ENCODE measurements at regions not wholly inside any gene's neighbourhood (a gene's known extent, or its start where the extent isn't known, plus 50 kb on each side); places are given as distances from the start of the nearest gene placed in this dataset.

- no CpG with 5 or more reads among the region's 31 CpGs for WGBS (ENCODE audit: insufficient coverage, insufficient read length)
- no peak for DNase-seq (ENCODE audit: low read depth, low spot score)
- Histone ChIP-seq H3K36me3 (ENCODE audit: control insufficient read depth, insufficient read depth, low read length) (no peaks in the 10 kb centered on the region), H3K27ac (ENCODE audit: low read length) (no peak overlapping the region), H3K9me3 (ENCODE audit: control insufficient read depth, insufficient read depth, low read length) (no peaks in the 10 kb centered on the region), H3K4me3 (ENCODE audit: low read length) (no peak overlapping the region), H3K27me3 (ENCODE audit: control insufficient read depth, insufficient read depth, low read length) (no peaks in the 10 kb centered on the region), H3K4me1 (ENCODE audit: control insufficient read depth, insufficient read depth, low read length) (no peaks in the 10 kb centered on the region)
These were observed 106.0 kb upstream of the AFDN start for GRCh38 chr6:167720456-167721285.

- Histone ChIP-seq H3K27ac (ENCODE audit: low read length) (no peak overlapping the region), H3K36me3 (ENCODE audit: control insufficient read depth, insufficient read depth, low read length) (no peaks in the 10 kb centered on the region), H3K4me1 (ENCODE audit: control insufficient read depth, insufficient read depth, low read length) (0 out of 2 replicates have a peak, but pooled peaks cover 2% of the 10 kb centered on the region), H3K4me3 (ENCODE audit: low read length) (no peak overlapping the region), H3K9me3 (ENCODE audit: control insufficient read depth, insufficient read depth, low read length) (no peaks in the 10 kb centered on the region), H3K27me3 (ENCODE audit: control insufficient read depth, insufficient read depth, low read length) (no peaks in the 10 kb centered on the region)
- DNase-seq (ENCODE audit: low read depth, low spot score), result no peak
- no CpG with 5 or more reads among the region's 10 CpGs for WGBS (ENCODE audit: insufficient coverage, insufficient read length)
These were observed 105.4 kb upstream of the AFDN start for GRCh38 chr6:167721291-167721690.

- WGBS (ENCODE audit: insufficient coverage, insufficient read length), result no CpG with 5 or more reads among the region's 21 CpGs
- H3K4me1 ChIP-seq (ENCODE audit: control insufficient read depth, insufficient read depth, low read length), result 0 out of 2 replicates have a peak, but pooled peaks cover 2% of the 10 kb centered on the region
- no peaks in the 10 kb centered on the region for H3K36me3 ChIP-seq (ENCODE audit: control insufficient read depth, insufficient read depth, low read length)
- DNase-seq (ENCODE audit: low read depth, low spot score), result no peak
- H3K27ac ChIP-seq (ENCODE audit: low read length), result no peak overlapping the region
- no peak overlapping the region for H3K4me3 ChIP-seq (ENCODE audit: low read length)
- no peaks in the 10 kb centered on the region for H3K9me3 ChIP-seq (ENCODE audit: control insufficient read depth, insufficient read depth, low read length)
- H3K27me3 ChIP-seq (ENCODE audit: control insufficient read depth, insufficient read depth, low read length), result no peaks in the 10 kb centered on the region
These were observed 103.9 kb upstream of the AFDN start for GRCh38 chr6:167722634-167723309.

DNA sequence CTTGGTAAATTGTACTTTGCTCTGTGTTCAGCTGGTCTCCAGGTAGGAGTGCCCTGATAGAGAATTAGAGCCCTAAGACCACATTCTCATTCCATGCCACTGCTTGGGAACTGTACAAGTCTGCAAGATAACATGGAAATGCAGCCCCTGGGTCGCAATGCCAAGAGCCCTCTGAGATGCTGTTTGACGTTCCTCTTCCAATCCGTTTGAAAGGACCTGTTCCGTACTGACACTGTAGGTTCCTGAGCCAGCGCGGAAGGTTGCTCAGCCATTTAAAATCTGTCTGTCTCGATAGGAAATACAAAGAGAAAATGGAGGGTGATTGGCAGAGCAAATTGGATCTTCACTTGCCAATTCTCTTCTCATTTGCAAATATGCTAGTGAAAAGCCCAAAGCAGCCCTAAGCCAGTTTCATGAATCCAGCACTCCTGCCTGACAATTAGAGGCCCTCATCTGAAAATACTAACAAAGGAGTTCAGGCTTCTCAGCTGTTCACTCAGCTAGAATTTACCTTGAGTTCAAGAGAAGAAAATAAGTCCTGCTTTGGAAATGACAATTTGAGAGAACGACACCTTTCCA lies 100.6 kb upstream of the AFDN start:
- no peaks in the 10 kb centered on the region for H3K36me3 ChIP-seq (ENCODE audit: control insufficient read depth, insufficient read depth, low read length)
- 0 out of 2 replicates have a peak, but pooled peaks cover 2% of the 10 kb centered on the region for H3K4me1 ChIP-seq (ENCODE audit: control insufficient read depth, insufficient read depth, low read length)
- H3K9me3 ChIP-seq (ENCODE audit: control insufficient read depth, insufficient read depth, low read length), result no peaks in the 10 kb centered on the region
- no peaks in the 10 kb centered on the region for H3K27me3 ChIP-seq (ENCODE audit: control insufficient read depth, insufficient read depth, low read length)
- no peak for DNase-seq (ENCODE audit: low read depth, low spot score)
- no CpG with 5 or more reads among the region's 8 CpGs for WGBS (ENCODE audit: insufficient coverage, insufficient read length)
- H3K27ac ChIP-seq (ENCODE audit: low read length), result no peak overlapping the region
- H3K4me3 ChIP-seq (ENCODE audit: low read length), result no peak overlapping the region

DNA sequence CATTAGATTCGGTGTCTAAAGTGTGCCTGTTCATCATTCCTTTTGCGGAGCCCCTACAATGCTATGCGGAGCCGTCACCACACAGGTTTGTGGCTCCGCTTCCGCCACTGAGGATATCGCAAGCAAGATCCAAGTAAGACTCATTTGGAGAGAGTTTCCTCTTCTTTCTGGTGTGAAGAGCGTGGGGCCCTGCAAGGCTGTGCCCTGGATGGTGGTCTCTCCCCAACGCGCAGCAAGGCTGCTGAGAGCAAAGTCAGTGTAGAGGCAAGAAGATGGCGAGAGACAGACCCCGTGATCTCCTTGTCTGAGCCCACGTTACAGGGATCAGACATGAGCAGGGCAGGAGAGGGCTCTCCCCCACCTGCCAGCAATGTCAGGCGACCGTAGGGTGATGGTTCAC lies 96.3 kb upstream of the AFDN start:
- WGBS (ENCODE audit: insufficient coverage, insufficient read length), result no CpG with 5 or more reads among the region's 15 CpGs
- Histone ChIP-seq H3K4me1 (ENCODE audit: control insufficient read depth, insufficient read depth, low read length) (0 out of 2 replicates have a peak, but pooled peaks cover 2% of the 10 kb centered on the region), H3K27ac (ENCODE audit: low read length) (no peak overlapping the region), H3K27me3 (ENCODE audit: control insufficient read depth, insufficient read depth, low read length) (no peaks in the 10 kb centered on the region), H3K4me3 (ENCODE audit: low read length) (no peak overlapping the region), H3K36me3 (ENCODE audit: control insufficient read depth, insufficient read depth, low read length) (no peaks in the 10 kb centered on the region), H3K9me3 (ENCODE audit: control insufficient read depth, insufficient read depth, low read length) (no peaks in the 10 kb centered on the region)
- no peak for DNase-seq (ENCODE audit: low read depth, low spot score)

DNA sequence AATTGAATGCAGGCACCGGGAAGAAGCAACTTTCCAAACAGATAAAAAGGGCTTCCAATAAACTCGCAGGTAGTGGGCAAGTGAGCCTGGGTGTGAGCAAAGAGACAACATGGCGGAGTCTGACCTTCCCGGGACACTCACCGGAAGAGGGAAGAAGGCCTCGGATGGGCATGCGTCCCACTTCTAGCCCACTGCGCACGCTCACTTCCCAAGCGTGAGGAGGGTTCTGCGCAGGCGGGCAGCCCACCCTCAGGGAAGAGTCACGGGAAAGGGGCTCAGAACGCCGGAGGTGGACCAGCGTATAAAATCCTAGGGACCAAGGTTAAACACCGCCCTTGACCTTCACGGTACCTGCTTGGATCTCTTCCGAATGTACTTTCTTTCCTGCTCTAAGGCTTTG lies 95.5 kb upstream of the AFDN start:
- no CpG with 5 or more reads among the region's 19 CpGs for WGBS (ENCODE audit: insufficient coverage, insufficient read length)
- DNase-seq (ENCODE audit: low read depth, low spot score), result no peak

DNA sequence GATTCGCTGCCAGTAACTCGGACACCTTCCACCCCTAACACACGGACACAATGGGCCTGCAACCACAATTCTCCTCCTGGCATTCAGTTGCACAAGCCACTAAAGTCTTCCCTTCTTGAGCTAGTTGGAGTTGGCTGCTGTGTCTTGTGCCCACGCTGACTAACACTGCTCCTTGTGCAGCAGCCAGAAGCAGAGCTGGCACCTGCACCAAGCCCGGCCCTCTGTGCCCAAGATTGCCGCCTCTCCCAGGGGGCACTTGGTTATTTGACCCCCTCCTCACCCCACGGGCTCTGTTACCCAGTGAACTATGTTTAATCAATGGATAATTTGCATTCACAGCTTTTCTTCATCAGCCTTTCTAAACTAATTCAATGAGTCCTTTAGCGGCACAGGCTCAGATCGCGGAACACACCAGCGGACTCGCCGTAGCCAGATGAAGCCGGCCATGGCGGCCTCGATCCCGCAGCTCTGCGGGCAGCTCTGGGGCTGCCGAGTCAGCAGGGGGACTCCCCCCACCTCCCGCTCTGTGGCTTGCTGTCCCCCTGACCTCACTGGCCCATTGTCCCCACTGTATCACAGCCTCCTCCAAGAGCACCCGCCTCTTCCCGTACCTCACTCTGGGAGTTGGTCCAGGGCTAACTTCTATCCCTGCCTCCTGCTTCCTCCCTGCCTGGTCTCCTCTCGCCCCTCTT lies 94.8 kb upstream of the AFDN start:
- Histone ChIP-seq H3K4me1 (ENCODE audit: control insufficient read depth, insufficient read depth, low read length) (no peaks in the 10 kb centered on the region), H3K27me3 (ENCODE audit: control insufficient read depth, insufficient read depth, low read length) (no peaks in the 10 kb centered on the region), H3K4me3 (ENCODE audit: low read length) (no peak overlapping the region), H3K27ac (ENCODE audit: low read length) (no peak overlapping the region), H3K36me3 (ENCODE audit: control insufficient read depth, insufficient read depth, low read length) (no peaks in the 10 kb centered on the region), H3K9me3 (ENCODE audit: control insufficient read depth, insufficient read depth, low read length) (no peaks in the 10 kb centered on the region)
- DNase-seq (ENCODE audit: low read depth, low spot score), result no peak
- no CpG with 5 or more reads among the region's 23 CpGs for WGBS (ENCODE audit: insufficient coverage, insufficient read length)

More for the DNA sequence above, 95.5 kb upstream of the AFDN start:
- H3K4me1 ChIP-seq (ENCODE audit: control insufficient read depth, insufficient read depth, low read length), result no peaks in the 10 kb centered on the region
- H3K9me3 ChIP-seq (ENCODE audit: control insufficient read depth, insufficient read depth, low read length), result no peaks in the 10 kb centered on the region
- H3K4me3 ChIP-seq (ENCODE audit: low read length), result no peak overlapping the region
- no peak overlapping the region for H3K27ac ChIP-seq (ENCODE audit: low read length)
- no peaks in the 10 kb centered on the region for H3K36me3 ChIP-seq (ENCODE audit: control insufficient read depth, insufficient read depth, low read length)
- H3K27me3 ChIP-seq (ENCODE audit: control insufficient read depth, insufficient read depth, low read length), result no peaks in the 10 kb centered on the region

GRCh38 chr6:167733740-167734661 lies 92.7 kb upstream of the AFDN start:
- H3K27ac ChIP-seq (ENCODE audit: low read length), result no peak overlapping the region
- H3K9me3 ChIP-seq (ENCODE audit: control insufficient read depth, insufficient read depth, low read length), result no peaks in the 10 kb centered on the region
- H3K36me3 ChIP-seq (ENCODE audit: control insufficient read depth, insufficient read depth, low read length), result no peaks in the 10 kb centered on the region
- no peak overlapping the region for H3K4me3 ChIP-seq (ENCODE audit: low read length)
- no peaks in the 10 kb centered on the region for H3K27me3 ChIP-seq (ENCODE audit: control insufficient read depth, insufficient read depth, low read length)
- no CpG with 5 or more reads among the region's 16 CpGs for WGBS (ENCODE audit: insufficient coverage, insufficient read length)
- no peak for DNase-seq (ENCODE audit: low read depth, low spot score)
- no peaks in the 10 kb centered on the region for H3K4me1 ChIP-seq (ENCODE audit: control insufficient read depth, insufficient read depth, low read length)

GRCh38 chr6:167734662-167735083 lies 92.0 kb upstream of the AFDN start:
- Histone ChIP-seq H3K4me1 (ENCODE audit: control insufficient read depth, insufficient read depth, low read length) (no peaks in the 10 kb centered on the region), H3K9me3 (ENCODE audit: control insufficient read depth, insufficient read depth, low read length) (no peaks in the 10 kb centered on the region), H3K4me3 (ENCODE audit: low read length) (no peak overlapping the region), H3K36me3 (ENCODE audit: control insufficient read depth, insufficient read depth, low read length) (no peaks in the 10 kb centered on the region), H3K27ac (ENCODE audit: low read length) (no peak overlapping the region), H3K27me3 (ENCODE audit: control insufficient read depth, insufficient read depth, low read length) (no peaks in the 10 kb centered on the region)
- no CpG with 5 or more reads among the region's 6 CpGs for WGBS (ENCODE audit: insufficient coverage, insufficient read length)
- no peak for DNase-seq (ENCODE audit: low read depth, low spot score)

Data from iPS DF 6.9 (cell line).